ENCODE measurements at regions not wholly inside any gene's neighbourhood (a gene's known extent, or its start where the extent isn't known, plus 50 kb on each side); places are given as distances from the start of the nearest gene placed in this dataset.

DNA sequence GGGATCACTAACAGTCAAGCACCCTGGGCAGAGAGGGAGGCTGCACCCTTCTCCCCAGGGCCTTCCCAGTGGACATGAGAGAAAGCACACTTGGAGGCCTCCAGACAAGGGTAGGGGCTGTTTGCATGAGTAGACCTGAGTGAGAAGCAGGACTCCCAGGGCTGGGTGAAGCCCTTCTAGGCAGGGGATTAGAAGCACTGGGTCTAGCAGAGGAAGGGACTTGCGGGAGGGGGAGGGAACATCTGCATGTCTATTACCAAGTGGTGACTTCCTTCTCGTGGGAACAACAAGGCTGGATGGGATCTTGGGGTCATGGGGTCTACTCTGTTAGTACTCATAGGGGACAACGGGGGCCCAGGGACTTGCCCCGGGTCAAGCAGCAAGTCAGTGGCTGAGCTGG is 67.8 kb downstream of the EMX2 start:
- Histone ChIP-seq H3K4me1 (peaks cover 10% of the 10 kb centered on the region), H3K27ac (no peak overlapping the region), H3K4me3 (no peak overlapping the region), H3K27me3 (no peaks in the 10 kb centered on the region), H3K9me3 (no peaks in the 10 kb centered on the region), H3K36me3 (replicated peaks in 1 of 2; ENCODE audit: insufficient read depth in 1 of 2, low read depth in 2 of 2) (no peaks in the 10 kb centered on the region)
- intact Hi-C loops (cut with DNase I) = no loop called here
- 68 to 82% methylated on average over 3 to 4 of the region's 4 CpGs for WGBS, 2 donors
- DNase-seq = no peak
- no peak for ATAC-seq
- TF ChIP-seq, protein P1, sequence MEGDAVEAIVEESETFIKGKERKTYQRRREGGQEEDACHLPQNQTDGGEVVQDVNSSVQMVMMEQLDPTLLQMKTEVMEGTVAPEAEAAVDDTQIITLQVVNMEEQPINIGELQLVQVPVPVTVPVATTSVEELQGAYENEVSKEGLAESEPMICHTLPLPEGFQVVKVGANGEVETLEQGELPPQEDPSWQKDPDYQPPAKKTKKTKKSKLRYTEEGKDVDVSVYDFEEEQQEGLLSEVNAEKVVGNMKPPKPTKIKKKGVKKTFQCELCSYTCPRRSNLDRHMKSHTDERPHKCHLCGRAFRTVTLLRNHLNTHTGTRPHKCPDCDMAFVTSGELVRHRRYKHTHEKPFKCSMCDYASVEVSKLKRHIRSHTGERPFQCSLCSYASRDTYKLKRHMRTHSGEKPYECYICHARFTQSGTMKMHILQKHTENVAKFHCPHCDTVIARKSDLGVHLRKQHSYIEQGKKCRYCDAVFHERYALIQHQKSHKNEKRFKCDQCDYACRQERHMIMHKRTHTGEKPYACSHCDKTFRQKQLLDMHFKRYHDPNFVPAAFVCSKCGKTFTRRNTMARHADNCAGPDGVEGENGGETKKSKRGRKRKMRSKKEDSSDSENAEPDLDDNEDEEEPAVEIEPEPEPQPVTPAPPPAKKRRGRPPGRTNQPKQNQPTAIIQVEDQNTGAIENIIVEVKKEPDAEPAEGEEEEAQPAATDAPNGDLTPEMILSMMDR (IDR thresholded peaks at IDR 0.05) = no peak
- no peak for TF ChIP-seq POLR2A (IDR thresholded peaks at IDR 0.05)

GRCh38 chr10:117612113-117612512 is 69.6 kb downstream of the EMX2 start:
- no peak overlapping the region for H3K27ac ChIP-seq
- H3K27me3 ChIP-seq = no peaks in the 10 kb centered on the region
- ATAC-seq = no peak
- H3K4me1 ChIP-seq = peaks cover 10% of the 10 kb centered on the region
- no peak for DNase-seq
- TF ChIP-seq, protein P1 (IDR thresholded peaks at IDR 0.05) = no peak
- TF ChIP-seq POLR2A (IDR thresholded peaks at IDR 0.05) = no peak
- H3K36me3 ChIP-seq (replicated peaks in 1 of 2; ENCODE audit: insufficient read depth in 1 of 2, low read depth in 2 of 2) = no peaks in the 10 kb centered on the region
- H3K9me3 ChIP-seq = no peaks in the 10 kb centered on the region
- H3K4me3 ChIP-seq = no peak overlapping the region
- intact Hi-C loops (cut with DNase I) = no loop called here
- WGBS, 2 donors = 59 to 67% methylated on average over 1 of the region's 1 CpG

- no peaks in the 10 kb centered on the region for H3K36me3 ChIP-seq (replicated peaks in 1 of 2; ENCODE audit: insufficient read depth in 1 of 2, low read depth in 2 of 2)
- no peaks in the 10 kb centered on the region for H3K4me1 ChIP-seq
- intact Hi-C loops (cut with DNase I) = no loop called here
- no peaks in the 10 kb centered on the region for H3K9me3 ChIP-seq
- no peak overlapping the region for H3K27ac ChIP-seq
- no peaks in the 10 kb centered on the region for H3K27me3 ChIP-seq
- ATAC-seq (no peak), DNase-seq (no peak)
- WGBS, 2 donors = 57 to 70% methylated on average over 3 of the region's 3 CpGs
- no peak overlapping the region for H3K4me3 ChIP-seq
- TF ChIP-seq POLR2A (IDR thresholded peaks at IDR 0.05) = no peak
- TF ChIP-seq, protein P1 (IDR thresholded peaks at IDR 0.05) = no peak
These were observed 73.1 kb downstream of the EMX2 start for GRCh38 chr10:117615649-117616048.

GRCh38 chr10:117616179-117616578 is 73.6 kb downstream of the EMX2 start:
- WGBS, 2 donors = 66 to 69% methylated on average over 9 of the region's 9 CpGs

DNA sequence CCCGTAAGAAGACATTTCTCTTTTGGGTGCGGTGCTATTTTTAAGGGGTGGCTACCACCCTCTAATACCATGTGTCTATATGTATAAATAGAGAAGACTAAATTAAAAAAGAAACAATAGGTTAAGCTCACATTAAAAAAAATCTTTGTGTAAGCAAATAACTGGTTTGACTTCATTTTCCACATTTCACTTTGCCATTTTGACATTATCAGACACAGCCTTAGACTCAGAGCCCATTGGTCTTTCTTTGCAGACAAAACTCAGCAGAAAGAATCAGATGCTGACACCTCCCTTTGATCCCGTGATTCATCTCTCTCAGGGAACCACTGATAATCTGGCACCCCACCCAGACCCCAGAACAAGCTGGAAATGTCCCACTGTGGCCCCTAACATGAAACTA is 74.5 kb downstream of the EMX2 start:
- H3K27ac ChIP-seq = no peak overlapping the region
- no peaks in the 10 kb centered on the region for H3K36me3 ChIP-seq (replicated peaks in 1 of 2; ENCODE audit: insufficient read depth in 1 of 2, low read depth in 2 of 2)
- 60 to 71% methylated on average over 3 of the region's 3 CpGs for WGBS, 2 donors
- intact Hi-C loops (cut with DNase I) = no loop called here
- H3K4me3 ChIP-seq = no peak overlapping the region
- DNase-seq (no peak), ATAC-seq (no peak)
- H3K27me3 ChIP-seq = no peaks in the 10 kb centered on the region
- no peaks in the 10 kb centered on the region for H3K9me3 ChIP-seq
- H3K4me1 ChIP-seq = no peaks in the 10 kb centered on the region
- TF ChIP-seq, protein P1 (IDR thresholded peaks at IDR 0.05) = no peak
- TF ChIP-seq POLR2A (IDR thresholded peaks at IDR 0.05) = no peak

More at GRCh38 chr10:117616179-117616578, 73.6 kb downstream of the EMX2 start:
- DNase-seq (no peak), ATAC-seq (no peak)
- TF ChIP-seq POLR2A (IDR thresholded peaks at IDR 0.05) = no peak
- TF ChIP-seq, protein P1 (IDR thresholded peaks at IDR 0.05) = no peak
- intact Hi-C loops (cut with DNase I) = no loop called here
- no peaks in the 10 kb centered on the region for H3K36me3 ChIP-seq (replicated peaks in 1 of 2; ENCODE audit: insufficient read depth in 1 of 2, low read depth in 2 of 2)
- no peak overlapping the region for H3K4me3 ChIP-seq
- H3K9me3 ChIP-seq = no peaks in the 10 kb centered on the region
- H3K27me3 ChIP-seq = no peaks in the 10 kb centered on the region
- no peaks in the 10 kb centered on the region for H3K4me1 ChIP-seq
- H3K27ac ChIP-seq = no peak overlapping the region
